ENCODE measurements at regions not wholly inside any gene's neighbourhood (a gene's known extent, or its start where the extent isn't known, plus 50 kb on each side); places are given as distances from the start of the nearest gene placed in this dataset.

DNA sequence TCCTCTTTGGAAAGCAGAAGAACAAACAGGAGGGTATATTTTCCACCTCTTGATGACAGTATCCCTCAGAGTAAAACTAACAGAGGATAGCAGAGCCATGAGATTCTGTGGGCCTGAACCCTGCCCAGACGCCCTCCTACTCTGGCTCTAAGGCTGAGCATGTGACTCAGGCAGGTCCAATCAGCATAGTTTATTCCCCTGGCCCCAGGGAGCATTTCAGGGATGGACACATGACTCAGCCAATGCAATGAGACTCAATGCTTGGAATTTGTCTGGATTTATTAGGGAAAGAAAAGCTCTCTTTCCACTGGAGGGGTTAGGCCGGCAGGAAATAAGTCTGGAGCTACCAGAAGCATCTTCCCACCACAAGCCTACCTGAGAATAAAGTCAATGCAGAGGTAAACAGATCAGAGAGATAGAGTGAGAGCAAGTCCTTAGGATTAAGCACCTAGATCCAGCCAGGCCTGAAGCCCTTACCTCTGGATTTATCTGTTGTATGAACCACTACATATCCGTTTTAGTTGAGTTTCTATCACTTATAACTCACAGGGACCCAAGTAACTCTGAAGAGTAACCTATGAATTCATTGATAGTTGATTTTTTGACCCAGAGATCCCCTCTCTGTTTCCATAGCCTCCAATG, 68.2 kb upstream of the EYA2 start:
- Histone ChIP-seq H3K36me3 (no peaks in the 10 kb centered on the region), H3K27me3 (no peaks in the 10 kb centered on the region), H3K9me3 (no peaks in the 10 kb centered on the region), H3K4me1 (no peaks in the 10 kb centered on the region), H3K27ac (no peak overlapping the region), H3K4me3 (no peak overlapping the region)
- TF ChIP-seq, protein P1, sequence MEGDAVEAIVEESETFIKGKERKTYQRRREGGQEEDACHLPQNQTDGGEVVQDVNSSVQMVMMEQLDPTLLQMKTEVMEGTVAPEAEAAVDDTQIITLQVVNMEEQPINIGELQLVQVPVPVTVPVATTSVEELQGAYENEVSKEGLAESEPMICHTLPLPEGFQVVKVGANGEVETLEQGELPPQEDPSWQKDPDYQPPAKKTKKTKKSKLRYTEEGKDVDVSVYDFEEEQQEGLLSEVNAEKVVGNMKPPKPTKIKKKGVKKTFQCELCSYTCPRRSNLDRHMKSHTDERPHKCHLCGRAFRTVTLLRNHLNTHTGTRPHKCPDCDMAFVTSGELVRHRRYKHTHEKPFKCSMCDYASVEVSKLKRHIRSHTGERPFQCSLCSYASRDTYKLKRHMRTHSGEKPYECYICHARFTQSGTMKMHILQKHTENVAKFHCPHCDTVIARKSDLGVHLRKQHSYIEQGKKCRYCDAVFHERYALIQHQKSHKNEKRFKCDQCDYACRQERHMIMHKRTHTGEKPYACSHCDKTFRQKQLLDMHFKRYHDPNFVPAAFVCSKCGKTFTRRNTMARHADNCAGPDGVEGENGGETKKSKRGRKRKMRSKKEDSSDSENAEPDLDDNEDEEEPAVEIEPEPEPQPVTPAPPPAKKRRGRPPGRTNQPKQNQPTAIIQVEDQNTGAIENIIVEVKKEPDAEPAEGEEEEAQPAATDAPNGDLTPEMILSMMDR (IDR thresholded peaks at IDR 0.05): no peak
- intact Hi-C loops (cut with DNase I): no loop called here
- no peak for DNase-seq (ENCODE audit: low spot score in 2 of 2)

DNA sequence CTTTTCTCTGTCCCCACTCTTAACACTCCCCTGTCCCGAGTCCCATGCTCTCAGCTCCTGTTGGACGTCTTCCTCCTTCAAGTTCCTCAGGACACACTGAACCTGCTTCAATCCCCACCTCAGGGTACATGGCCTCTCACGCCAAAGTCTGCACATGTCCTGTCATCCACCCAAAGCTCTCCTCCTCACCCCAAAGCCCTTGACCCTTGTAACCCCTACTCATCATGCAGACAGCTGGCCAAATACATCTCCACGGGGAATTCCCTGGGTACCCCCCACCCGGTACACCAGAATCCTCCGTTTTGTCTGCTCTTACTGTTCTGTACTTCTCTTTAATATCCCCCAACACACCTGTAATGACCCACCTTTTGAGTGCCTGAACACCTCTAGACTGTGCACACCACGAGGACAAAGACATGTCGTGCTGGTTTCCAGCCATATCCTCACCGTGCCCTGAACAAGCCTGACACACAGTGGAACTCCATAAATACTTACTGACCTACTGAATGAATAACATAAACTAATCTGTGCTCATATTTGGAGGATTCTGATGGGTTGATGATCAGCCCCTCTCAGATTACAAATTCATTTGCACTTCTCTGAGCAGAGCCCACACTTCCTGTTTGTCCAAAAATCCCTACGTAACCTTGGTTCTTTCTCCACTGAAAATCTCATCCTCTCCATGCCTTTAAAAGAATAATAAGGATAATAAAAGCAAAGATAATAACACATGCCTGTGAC, 66.8 kb upstream of the EYA2 start:
- Histone ChIP-seq H3K27me3 (no peaks in the 10 kb centered on the region), H3K36me3 (no peaks in the 10 kb centered on the region), H3K4me3 (no peak overlapping the region), H3K4me1 (no peaks in the 10 kb centered on the region), H3K9me3 (no peaks in the 10 kb centered on the region), H3K27ac (no peak overlapping the region)
- intact Hi-C loops (cut with DNase I): no loop called here
- no peak for DNase-seq (ENCODE audit: low spot score in 2 of 2)
- TF ChIP-seq, protein P1 (IDR thresholded peaks at IDR 0.05): no peak

DNA sequence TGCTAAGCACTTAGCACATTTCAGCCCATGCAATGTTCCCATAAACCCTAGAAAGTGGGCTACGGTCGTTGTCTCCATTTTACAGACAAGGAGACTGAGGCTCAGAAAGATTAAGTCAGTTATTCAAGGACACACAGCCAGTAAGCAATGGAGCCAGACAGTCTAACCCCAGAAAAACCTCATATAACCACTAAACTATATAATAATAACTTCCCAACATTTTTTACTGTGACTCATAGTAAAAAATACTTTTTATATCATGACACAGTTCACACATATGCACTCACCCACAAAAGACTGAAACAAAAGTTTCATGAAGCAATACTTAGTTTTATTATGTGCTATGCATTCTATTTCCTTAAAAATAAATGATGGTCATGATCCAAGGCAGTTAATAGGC, 66.2 kb upstream of the EYA2 start:
- no peak overlapping the region for H3K4me3 ChIP-seq
- TF ChIP-seq, protein P1 (IDR thresholded peaks at IDR 0.05): no peak
- intact Hi-C loops (cut with DNase I): no loop called here
- DNase-seq (ENCODE audit: low spot score in 2 of 2): no peak
- no peaks in the 10 kb centered on the region for H3K9me3 ChIP-seq
- no peaks in the 10 kb centered on the region for H3K27me3 ChIP-seq
- H3K36me3 ChIP-seq: no peaks in the 10 kb centered on the region
- H3K4me1 ChIP-seq: no peaks in the 10 kb centered on the region
- no peak overlapping the region for H3K27ac ChIP-seq

DNA sequence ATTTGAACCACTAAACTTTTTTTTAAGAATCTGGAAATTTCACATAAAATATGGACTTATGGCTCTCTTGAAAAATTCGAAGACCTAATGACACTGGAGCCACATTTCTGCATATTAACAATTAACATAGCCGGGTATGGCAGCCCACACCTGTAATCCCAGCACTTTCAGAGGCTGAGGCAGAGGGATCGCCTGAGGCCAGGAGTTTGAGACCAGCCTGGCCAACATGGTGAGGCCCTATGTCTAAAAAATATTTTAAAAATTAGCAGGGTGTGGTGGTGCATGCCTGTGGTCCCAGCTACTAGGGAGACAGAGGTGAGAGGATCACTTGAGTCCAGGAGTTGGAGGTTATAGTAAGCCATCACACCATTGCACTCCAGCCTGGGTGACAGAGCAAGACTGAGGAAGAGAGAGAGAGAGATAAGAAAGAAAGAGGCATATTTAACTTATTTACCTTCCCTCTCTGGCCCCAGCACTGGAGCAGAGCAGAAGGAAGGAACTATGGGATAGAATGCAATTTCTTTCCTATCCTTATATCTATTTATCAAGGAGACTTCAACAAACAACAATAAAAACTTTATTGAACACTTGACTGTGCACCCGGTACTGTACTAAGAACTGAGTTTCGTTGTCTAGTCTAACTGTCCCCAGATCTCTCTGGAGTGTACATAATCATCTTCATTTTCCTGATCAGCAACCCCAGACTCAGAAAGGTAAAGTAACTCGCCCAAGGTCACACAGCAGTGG, 63.6 kb upstream of the EYA2 start:
- H3K4me1 ChIP-seq: no peaks in the 10 kb centered on the region
- H3K4me3 ChIP-seq: no peak overlapping the region
- H3K27me3 ChIP-seq: no peaks in the 10 kb centered on the region
- no peak for DNase-seq (ENCODE audit: low spot score in 2 of 2)
- intact Hi-C loops (cut with DNase I): no loop called here
- TF ChIP-seq, protein P1 (IDR thresholded peaks at IDR 0.05): no peak
- H3K27ac ChIP-seq: no peak overlapping the region
- H3K36me3 ChIP-seq: no peaks in the 10 kb centered on the region
- no peaks in the 10 kb centered on the region for H3K9me3 ChIP-seq

DNA sequence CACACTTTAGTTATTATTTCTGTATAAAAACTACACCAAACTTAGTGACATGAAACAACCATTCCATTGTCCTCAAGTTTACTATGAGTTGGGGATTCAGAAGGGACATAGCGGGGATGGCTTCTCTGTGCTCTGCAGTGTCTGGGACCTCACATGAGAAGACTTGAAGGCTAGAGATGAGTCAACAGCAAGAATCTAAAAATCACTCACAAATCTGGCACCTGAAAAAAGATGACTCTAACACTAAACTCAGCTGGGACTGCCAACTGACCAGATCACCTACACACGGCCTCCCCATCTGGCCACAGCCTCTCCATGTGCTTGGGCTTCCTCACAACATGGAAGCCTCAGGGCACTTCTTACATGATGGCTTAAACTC, 63.0 kb upstream of the EYA2 start:
- Histone ChIP-seq H3K4me1 (no peaks in the 10 kb centered on the region), H3K27ac (no peak overlapping the region), H3K4me3 (no peak overlapping the region), H3K36me3 (no peaks in the 10 kb centered on the region), H3K9me3 (no peaks in the 10 kb centered on the region), H3K27me3 (no peaks in the 10 kb centered on the region)
- TF ChIP-seq, protein P1 (IDR thresholded peaks at IDR 0.05): no peak
- intact Hi-C loops (cut with DNase I): no loop called here
- DNase-seq (ENCODE audit: low spot score in 2 of 2): no peak

All from ascending aorta (tissue), 2 donors.